ENCODE measurements at regions not wholly inside any gene's neighbourhood (a gene's known extent, or its start where the extent isn't known, plus 50 kb on each side); places are given as distances from the start of the nearest gene placed in this dataset.

- no peak for TF ChIP-seq MAX (CRISPR knock-in tag; IDR thresholded peaks at IDR 0.05)
- TF ChIP-seq, protein P1, sequence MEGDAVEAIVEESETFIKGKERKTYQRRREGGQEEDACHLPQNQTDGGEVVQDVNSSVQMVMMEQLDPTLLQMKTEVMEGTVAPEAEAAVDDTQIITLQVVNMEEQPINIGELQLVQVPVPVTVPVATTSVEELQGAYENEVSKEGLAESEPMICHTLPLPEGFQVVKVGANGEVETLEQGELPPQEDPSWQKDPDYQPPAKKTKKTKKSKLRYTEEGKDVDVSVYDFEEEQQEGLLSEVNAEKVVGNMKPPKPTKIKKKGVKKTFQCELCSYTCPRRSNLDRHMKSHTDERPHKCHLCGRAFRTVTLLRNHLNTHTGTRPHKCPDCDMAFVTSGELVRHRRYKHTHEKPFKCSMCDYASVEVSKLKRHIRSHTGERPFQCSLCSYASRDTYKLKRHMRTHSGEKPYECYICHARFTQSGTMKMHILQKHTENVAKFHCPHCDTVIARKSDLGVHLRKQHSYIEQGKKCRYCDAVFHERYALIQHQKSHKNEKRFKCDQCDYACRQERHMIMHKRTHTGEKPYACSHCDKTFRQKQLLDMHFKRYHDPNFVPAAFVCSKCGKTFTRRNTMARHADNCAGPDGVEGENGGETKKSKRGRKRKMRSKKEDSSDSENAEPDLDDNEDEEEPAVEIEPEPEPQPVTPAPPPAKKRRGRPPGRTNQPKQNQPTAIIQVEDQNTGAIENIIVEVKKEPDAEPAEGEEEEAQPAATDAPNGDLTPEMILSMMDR (IDR thresholded peaks at IDR 0.05) = no peak
- no peak for TF ChIP-seq NR3C1 (CRISPR knock-in tag; conservative IDR thresholded peaks at IDR 0.05; ENCODE audit: low read depth)
- TF ChIP-seq CBFB (CRISPR knock-in tag; IDR thresholded peaks at IDR 0.05; ENCODE audit: low read depth) = no peak
- no peak for TF ChIP-seq ZNF423 (CRISPR knock-in tag; IDR thresholded peaks at IDR 0.05)
- no peak for TF ChIP-seq PRDM15 (CRISPR knock-in tag; IDR thresholded peaks at IDR 0.05)
- no peak for TF ChIP-seq TEAD1 (CRISPR knock-in tag; IDR thresholded peaks at IDR 0.05)
- TF ChIP-seq IRF2 (CRISPR knock-in tag; IDR thresholded peaks at IDR 0.05; ENCODE audit: borderline replicate concordance, low read depth) = no peak
- TF ChIP-seq, protein P2, sequence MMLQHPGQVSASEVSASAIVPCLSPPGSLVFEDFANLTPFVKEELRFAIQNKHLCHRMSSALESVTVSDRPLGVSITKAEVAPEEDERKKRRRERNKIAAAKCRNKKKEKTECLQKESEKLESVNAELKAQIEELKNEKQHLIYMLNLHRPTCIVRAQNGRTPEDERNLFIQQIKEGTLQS (CRISPR knock-in tag; conservative IDR thresholded peaks at IDR 0.05) = no peak
- no peak for TF ChIP-seq SP1 (CRISPR knock-in tag; conservative IDR thresholded peaks at IDR 0.05)
- no peak for TF ChIP-seq RELA (CRISPR knock-in tag; IDR thresholded peaks at IDR 0.05; ENCODE audit: borderline replicate concordance)
- TF ChIP-seq ZBTB21 (CRISPR knock-in tag; IDR thresholded peaks at IDR 0.05; ENCODE audit: borderline replicate concordance) = no peak
These were observed 665.7 kb upstream of the SLITRK5 start for GRCh38 chr13:87005511-87005910.

All from WTC11 (cell line).